GM12801 (cell line): ENCODE measurements at regions not wholly inside any gene's neighbourhood (a gene's known extent, or its start where the extent isn't known, plus 50 kb on each side); places are given as distances from the start of the nearest gene placed in this dataset.

Source experiments
- CTCF ChIP-seq: IDR thresholded peaks from one replicate; pipeline ENCODE4 v1.5.1; 2011; ENCODE audit warnings: control low read depth; ENCODE audit not compliant: insufficient read length; ENCODE audit errors: extremely low read depth

- no peak for TF ChIP-seq CTCF
Observed at GRCh38 chr15:91444656-91445055, 344.6 kb downstream of the SV2B start.

GRCh38 chr15:91445695-91446228, 345.7 kb downstream of the SV2B start:
- TF ChIP-seq CTCF = no peak

GRCh38 chr15:91447991-91448644, 348.1 kb downstream of the SV2B start:
- TF ChIP-seq CTCF = no peak

GRCh38 chr15:91456251-91456718, 356.2 kb downstream of the SV2B start:
- TF ChIP-seq CTCF = no peak

- no peak for TF ChIP-seq CTCF
Observed at GRCh38 chr15:91456921-91457320, 356.9 kb downstream of the SV2B start.

GRCh38 chr15:91461377-91461776, 361.3 kb downstream of the SV2B start:
- TF ChIP-seq CTCF = no peak

GRCh38 chr15:91465086-91465485, 365.0 kb downstream of the SV2B start:
- no peak for TF ChIP-seq CTCF
